Keratinocyte (primary cell): ENCODE measurements at regions not wholly inside any gene's neighbourhood (a gene's known extent, or its start where the extent isn't known, plus 50 kb on each side); places are given as distances from the start of the nearest gene placed in this dataset.

Source experiments
- CTCF ChIP-seq, 3 experiments: IDR thresholded peaks in 1 of 3; conservative IDR thresholded peaks in 1 of 3; optimal IDR thresholded peaks in 1 of 3; 2 replicates in 2 of 3; 3 replicates in 1 of 3; pipeline versions ENCODE3 to v1.5.1; 2011; ENCODE audit warnings: low read length in 3 of 3, mild to moderate bottlenecking in 3 of 3, moderate library complexity in 2 of 3, control low read depth in 1 of 3, inconsistent platforms in 1 of 3; ENCODE audit not compliant: insufficient read depth in 2 of 3; ENCODE audit errors: extremely low read depth in 1 of 3
- EZH2 ChIP-seq: IDR thresholded peaks from one replicate; pipeline ENCODE4 v1.6.1; 2012; ENCODE audit warnings: inconsistent platforms, mild to moderate bottlenecking, low read length, moderate library complexity

GRCh38 chr2:15061268-15061667 lies 428.8 kb downstream of the LRATD1 start:
- TF ChIP-seq CTCF (optimal IDR thresholded peaks at IDR 0.05 in 1 of 3, IDR thresholded peaks at IDR 0.05 in 1 of 3, conservative IDR thresholded peaks at IDR 0.05 in 1 of 3; ENCODE audit: extremely low read depth in 1 of 3, insufficient read depth in 2 of 3, low read length in 3 of 3) (no peak), EZH2 (no peak)
